Fibroblast of the aortic adventitia (primary cell): ENCODE measurements at regions not wholly inside any gene's neighbourhood (a gene's known extent, or its start where the extent isn't known, plus 50 kb on each side); places are given as distances from the start of the nearest gene placed in this dataset.
"Not testable (repeated sequence)": the region's sequence is repeated elsewhere in the genome, so short reads cannot be mapped to it uniquely, and the experiment has no call there.

ENCODE experiments used
- DNase-seq: peaks from one replicate; pipeline ENCODE4 v3.0.0-alpha.2; 2010; ENCODE audit warnings: low read depth
- H3K4me3 ChIP-seq: 2 replicates; pipeline ENCODE4 v1.5.1; 2011; ENCODE audit warnings: low read depth, mild to moderate bottlenecking, control low read depth, low read length, moderate library complexity
- TF ChIP-seq, protein P1 (sequence below): IDR thresholded peaks from 2 replicates; pipeline ENCODE4 v1.5.1; 2011; ENCODE audit warnings: mild to moderate bottlenecking, low read length, control low read depth, inconsistent platforms; ENCODE audit not compliant: insufficient read depth

DNA sequence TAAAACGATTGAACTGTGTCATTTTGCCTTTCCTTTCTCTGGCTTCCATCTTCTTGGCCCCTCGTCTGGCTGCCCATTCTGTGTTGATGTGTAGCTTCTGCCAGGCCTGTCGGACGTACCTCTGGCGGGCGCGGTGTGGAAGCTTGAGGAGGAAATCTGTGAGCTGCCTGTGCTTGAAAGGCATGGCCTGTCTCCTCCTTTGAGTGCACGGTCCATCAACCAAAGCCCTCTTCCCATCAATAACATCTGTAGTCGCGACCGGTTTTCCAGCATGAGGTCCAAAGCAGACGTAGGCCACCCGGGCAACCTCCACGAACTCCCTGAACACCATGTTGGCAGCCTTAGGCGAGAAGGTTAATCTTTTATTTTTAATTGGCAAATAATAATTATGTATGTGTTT lies 202.7 kb downstream of the CRLF2 start:
- no peak overlapping the region for H3K4me3 ChIP-seq
- DNase-seq: no peak
- TF ChIP-seq, protein P1, sequence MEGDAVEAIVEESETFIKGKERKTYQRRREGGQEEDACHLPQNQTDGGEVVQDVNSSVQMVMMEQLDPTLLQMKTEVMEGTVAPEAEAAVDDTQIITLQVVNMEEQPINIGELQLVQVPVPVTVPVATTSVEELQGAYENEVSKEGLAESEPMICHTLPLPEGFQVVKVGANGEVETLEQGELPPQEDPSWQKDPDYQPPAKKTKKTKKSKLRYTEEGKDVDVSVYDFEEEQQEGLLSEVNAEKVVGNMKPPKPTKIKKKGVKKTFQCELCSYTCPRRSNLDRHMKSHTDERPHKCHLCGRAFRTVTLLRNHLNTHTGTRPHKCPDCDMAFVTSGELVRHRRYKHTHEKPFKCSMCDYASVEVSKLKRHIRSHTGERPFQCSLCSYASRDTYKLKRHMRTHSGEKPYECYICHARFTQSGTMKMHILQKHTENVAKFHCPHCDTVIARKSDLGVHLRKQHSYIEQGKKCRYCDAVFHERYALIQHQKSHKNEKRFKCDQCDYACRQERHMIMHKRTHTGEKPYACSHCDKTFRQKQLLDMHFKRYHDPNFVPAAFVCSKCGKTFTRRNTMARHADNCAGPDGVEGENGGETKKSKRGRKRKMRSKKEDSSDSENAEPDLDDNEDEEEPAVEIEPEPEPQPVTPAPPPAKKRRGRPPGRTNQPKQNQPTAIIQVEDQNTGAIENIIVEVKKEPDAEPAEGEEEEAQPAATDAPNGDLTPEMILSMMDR: no peak

DNA sequence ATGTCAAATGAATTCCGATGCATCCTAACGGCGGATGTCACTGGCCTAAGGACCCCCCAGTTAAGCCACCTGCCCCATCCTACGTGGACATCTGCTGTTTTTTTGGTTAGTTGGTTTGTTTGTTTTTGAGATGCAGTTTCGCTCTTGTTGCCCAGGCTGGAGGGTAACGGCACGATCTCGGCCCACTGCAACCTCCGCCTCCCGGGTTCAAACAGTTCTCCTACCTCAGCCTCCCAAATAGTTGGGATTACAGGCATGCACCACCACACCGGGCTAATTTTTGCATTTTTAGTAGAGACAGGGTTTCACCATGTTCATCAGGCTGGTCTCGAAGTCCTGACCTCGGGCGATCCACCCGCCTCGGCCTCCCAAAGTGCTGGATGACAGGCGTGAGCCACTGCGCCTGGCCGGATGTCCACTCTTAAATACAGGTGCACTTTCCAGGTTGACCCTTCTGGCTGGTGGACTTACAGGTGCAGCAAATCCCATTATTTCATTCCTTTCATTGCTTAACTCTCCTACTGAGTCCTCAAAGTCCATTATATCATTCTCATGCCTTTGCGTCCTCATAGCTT lies 206.2 kb downstream of the CRLF2 start:
- no peak overlapping the region for H3K4me3 ChIP-seq
- no peak for DNase-seq
- TF ChIP-seq, protein P1: no peak

DNA sequence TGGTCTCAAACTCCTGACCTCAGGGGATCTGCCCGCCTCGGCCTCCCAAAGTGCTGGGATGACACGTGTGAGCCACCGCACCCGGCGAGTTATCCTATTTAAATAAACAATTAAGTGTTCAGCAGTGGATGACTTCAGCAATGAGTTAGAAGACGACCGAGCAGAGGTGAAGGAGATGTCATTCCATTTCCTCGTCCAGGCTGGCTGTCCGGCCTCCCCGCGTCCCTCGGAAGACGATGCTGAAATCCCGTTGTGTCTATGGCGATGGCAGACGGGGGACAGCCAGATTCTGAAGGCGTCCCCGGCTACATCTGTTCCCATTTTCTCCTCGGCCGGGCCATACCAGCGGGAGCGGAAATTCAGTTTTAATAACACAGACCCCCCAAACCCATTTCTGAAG lies 209.8 kb downstream of the CRLF2 start:
- no peak overlapping the region for H3K4me3 ChIP-seq
- DNase-seq: no peak
- TF ChIP-seq, protein P1: no peak

DNA sequence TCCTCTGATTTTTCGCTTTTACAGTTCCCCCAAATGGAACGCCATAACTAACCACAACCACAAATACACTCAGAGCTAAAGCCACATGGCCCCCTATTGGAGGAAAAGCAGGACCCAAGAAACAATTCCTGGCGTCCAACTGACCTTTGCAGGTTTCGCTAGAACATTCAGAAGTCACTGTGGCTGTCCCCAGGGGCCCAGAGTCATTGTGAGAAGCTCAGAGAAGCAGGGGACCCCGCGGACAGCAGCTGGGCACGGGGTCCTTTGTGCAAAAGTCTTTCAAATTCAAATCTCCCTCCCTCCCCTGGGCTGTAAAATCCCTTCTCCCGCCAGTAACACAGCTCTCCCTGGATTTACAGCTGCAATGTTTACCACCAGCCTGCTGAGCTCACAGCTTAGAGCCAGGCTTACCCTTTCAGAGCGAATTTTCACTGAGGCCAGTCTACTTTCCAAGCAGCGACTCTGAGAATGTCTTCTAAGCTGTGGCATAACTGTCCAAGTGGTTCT lies 214.8 kb downstream of the CRLF2 start:
- TF ChIP-seq, protein P1: no peak
- no peak for DNase-seq
- H3K4me3 ChIP-seq: no peak overlapping the region

DNA sequence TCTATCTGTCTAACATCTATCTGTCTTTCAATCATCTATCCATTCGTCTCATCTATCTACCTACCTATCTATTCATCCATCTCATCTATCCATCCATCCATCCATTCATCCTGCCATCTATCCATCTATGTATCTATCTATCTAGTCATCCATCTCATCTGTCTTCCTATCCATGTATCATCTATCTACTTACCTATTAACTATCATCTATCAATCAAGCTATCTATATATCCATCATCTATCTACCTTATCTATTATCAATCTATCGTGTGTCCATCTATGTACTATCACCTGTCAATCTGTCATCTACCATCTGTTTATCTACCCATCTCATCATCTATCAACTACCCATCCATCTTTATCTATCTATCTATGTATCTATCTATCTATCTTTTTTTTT lies 217.7 kb downstream of the CRLF2 start:
- TF ChIP-seq, protein P1: no peak

DNA sequence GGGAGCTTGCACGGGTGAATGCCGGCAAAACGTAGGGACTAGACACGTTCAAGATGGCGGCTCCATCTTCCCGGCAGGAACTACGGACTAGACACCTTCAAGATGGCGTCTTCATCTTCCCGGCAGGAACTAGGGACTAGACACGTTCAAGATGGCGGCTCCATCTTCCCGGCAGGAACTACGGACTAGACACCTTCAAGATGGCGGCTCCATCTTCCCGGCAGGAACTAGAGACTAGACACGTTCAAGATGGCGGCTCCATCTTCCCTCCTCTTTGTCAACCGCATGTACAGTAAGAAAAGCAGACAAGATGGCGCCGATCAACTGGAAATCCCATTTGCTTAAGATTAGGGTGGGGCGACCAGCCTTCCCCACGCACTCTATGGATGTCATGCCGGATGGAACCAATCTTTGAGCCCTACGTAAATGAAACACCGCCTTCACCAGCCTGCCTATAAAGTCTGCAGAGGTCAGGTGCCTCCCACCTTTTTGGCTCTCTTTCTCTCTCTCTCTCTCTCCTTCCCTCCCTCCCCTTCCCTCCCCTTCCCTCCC lies 222.4 kb downstream of the CRLF2 start:
- TF ChIP-seq, protein P1: no peak
- no peak overlapping the region for H3K4me3 ChIP-seq
- peak; percentile 68 for DNase-seq

More for the DNA sequence above, 217.7 kb downstream of the CRLF2 start:
- no peak for DNase-seq
- H3K4me3 ChIP-seq: no peak overlapping the region

DNA sequence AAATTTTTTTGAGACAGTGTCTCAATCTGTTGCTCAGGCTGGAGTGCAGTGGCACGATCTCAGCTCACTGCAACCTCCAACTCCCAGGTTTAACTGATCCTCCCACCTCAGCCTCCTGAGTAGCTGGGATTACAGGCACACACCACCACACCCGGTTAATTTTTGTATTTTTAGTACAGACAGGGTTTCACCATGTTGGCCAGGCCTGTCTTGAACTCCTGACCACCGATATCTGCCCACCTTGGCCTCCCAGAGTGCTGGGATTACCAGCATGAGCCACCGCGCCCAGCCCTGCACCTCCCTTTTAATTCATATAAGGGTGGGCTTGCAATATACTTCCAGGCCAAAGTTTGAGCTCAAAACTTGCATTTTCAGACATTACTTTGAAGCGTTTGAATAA lies 223.9 kb downstream of the CRLF2 start:
- DNase-seq, H3K4me3 ChIP-seq: not testable (repeated sequence)
